B cell (primary cell): ENCODE measurements at regions not wholly inside any gene's neighbourhood (a gene's known extent, or its start where the extent isn't known, plus 50 kb on each side); places are given as distances from the start of the nearest gene placed in this dataset.

Experiments used
- ATAC-seq: fragments of 200-7000 bp; cut with Tn5 transposase; one replicate; pipeline ENCODE4 v1.10.0; 2021; ENCODE audit warnings: low read depth, mild to moderate bottlenecking, moderate number of reproducible peaks, moderate library complexity
- CTCF ChIA-PET: fragments of 350-600 bp; sonication (Branson Sonifier 250); formaldehyde crosslinking; loops from one replicate; lab custom pipeline; 2021; ENCODE audit warnings: antibody characterized with exemption, inconsistent platforms; lab: Charles Lee
- POLR2A ChIA-PET: fragments of 350-600 bp; sonication (Branson Sonifier 250); formaldehyde crosslinking; loops from one replicate; lab custom pipeline; 2021; ENCODE audit warnings: antibody characterized with exemption; lab: Charles Lee
- DNase-seq: peaks from one replicate; pipeline ENCODE4 v3.0.0; 2013
- H2AFZ ChIP-seq: 2 replicates; pipeline ENCODE4 v1.6.1; 2012; ENCODE audit warnings: mild to moderate bottlenecking, low read depth, low read length; ENCODE audit not compliant: insufficient read depth, poor library complexity, severe bottlenecking
- H3K27ac ChIP-seq, 2 donors: 1 replicate in 1 of 2; 2 replicates in 1 of 2; pipeline ENCODE4 v1.5.1; 2012 to 2013; ENCODE audit warnings: low read length in 2 of 2, mild to moderate bottlenecking in 2 of 2, moderate library complexity in 1 of 2
- H3K27me3 ChIP-seq, 4 experiments: fragments of 200-600 bp in 1 of 4; sonication (generic) in 1 of 4; replicated peaks in 1 of 4; 1 replicate in 2 of 4; 2 replicates in 2 of 4; pipeline versions ENCODE4 v1.6.1 to v1.7.0; 2013 to 2016; ENCODE audit warnings: low read length in 3 of 4, mild to moderate bottlenecking in 2 of 4, mixed read lengths in 1 of 4, moderate library complexity in 1 of 4; ENCODE audit not compliant: insufficient read depth in 4 of 4, control insufficient read depth in 3 of 4; ENCODE audit errors: control extremely low read depth in 1 of 4
- H3K36me3 ChIP-seq, 2 experiments: replicated peaks in 1 of 2; 1 replicate in 1 of 2; 2 replicates in 1 of 2; pipeline versions ENCODE4 v1.6.1 to v1.7.1; 2013; ENCODE audit warnings: low read length in 1 of 2; ENCODE audit not compliant: insufficient read depth in 2 of 2, control insufficient read depth in 1 of 2; ENCODE audit errors: control extremely low read depth in 1 of 2, extremely low read depth in 1 of 2
- H3K4me1 ChIP-seq, 2 donors: fragments of 200-600 bp in 1 of 2; sonication (generic) in 1 of 2; 1 replicate in 1 of 2; 2 replicates in 1 of 2; pipeline versions ENCODE4 v1.5.1 to v1.6.1; 2013 to 2017; ENCODE audit warnings: low read length in 2 of 2; ENCODE audit not compliant: control insufficient read depth in 2 of 2, insufficient read depth in 2 of 2
- H3K4me2 ChIP-seq: replicated peaks from 2 replicates; pipeline ENCODE3; 2012; ENCODE audit warnings: mild to moderate bottlenecking, low read depth, low read length; ENCODE audit not compliant: poor library complexity, severe bottlenecking
- H3K4me3 ChIP-seq, 5 experiments: fragments of 200-600 bp in 1 of 5; sonication (generic) in 1 of 5; 1 replicate in 3 of 5; 2 replicates in 2 of 5; pipeline versions ENCODE4 v1.5.1 to v1.7.0; 2011 to 2016; ENCODE audit warnings: low read length in 4 of 5, mild to moderate bottlenecking in 4 of 5, low read depth in 2 of 5, control low read depth in 1 of 5, moderate library complexity in 1 of 5; ENCODE audit not compliant: insufficient read depth in 1 of 5; ENCODE audit errors: control extremely low read depth in 1 of 5, extremely low read depth in 1 of 5
- H3K79me2 ChIP-seq: fragments of 200-600 bp; sonication (generic); one replicate; pipeline ENCODE4 v1.6.0; 2016; ENCODE audit warnings: low read length; ENCODE audit not compliant: control insufficient read depth, insufficient read depth
- H3K9ac ChIP-seq: fragments of 200-600 bp; sonication (generic); 2 replicates; pipeline ENCODE4 v1.6.1; 2017; ENCODE audit warnings: mild to moderate bottlenecking, low read length, moderate library complexity
- H3K9me3 ChIP-seq, 3 donors: one replicate each; pipeline versions ENCODE4 v1.6.1 to v1.7.1; 2013; ENCODE audit warnings: low read length in 2 of 3; ENCODE audit not compliant: control insufficient read depth in 2 of 3, insufficient read depth in 1 of 3; ENCODE audit errors: control extremely low read depth in 1 of 3
- H4K20me1 ChIP-seq: 2 replicates; pipeline ENCODE4 v1.6.0; 2012; ENCODE audit warnings: mild to moderate bottlenecking, low read length; ENCODE audit not compliant: insufficient read depth, control insufficient read depth, poor library complexity, severe bottlenecking
- H3K27ac Mint-ChIP-seq: one replicate; pipeline ENCODE4 v1.8.0; 2021; ENCODE audit warnings: mixed read lengths
- H3K27me3 Mint-ChIP-seq: one replicate; pipeline ENCODE4 v1.8.0; 2021; ENCODE audit warnings: mixed read lengths
- H3K4me1 Mint-ChIP-seq: one replicate; pipeline ENCODE4 v1.8.0; 2021; ENCODE audit warnings: mixed read lengths
- H3K4me3 Mint-ChIP-seq: one replicate; pipeline ENCODE4 v1.8.0; 2021; ENCODE audit warnings: mixed read lengths
- H3K9me3 Mint-ChIP-seq: one replicate; pipeline ENCODE4 v1.8.0; 2022; ENCODE audit warnings: mixed read lengths; ENCODE audit not compliant: insufficient read depth
- EZH2 ChIP-seq: IDR thresholded peaks from 2 replicates; pipeline ENCODE4 v1.6.1; 2012; ENCODE audit warnings: borderline replicate concordance, low read depth, mild to moderate bottlenecking, moderate library complexity, low read length; ENCODE audit not compliant: insufficient read depth, poor library complexity, severe bottlenecking
- WGBS: methylation state at CpG from one replicate; pipeline ENCODE4 v1.1.5; 2013; ENCODE audit warnings: missing lambda C conversion rate; ENCODE audit not compliant: insufficient coverage; 5-methylcytosine and 5-hydroxymethylcytosine counted together
- intact Hi-C: fragments of 100-400 bp; cut with micrococcal nuclease; formaldehyde crosslinking; loops from one replicate; pipeline ENCODE4 v1.10.0; 2022
- TF ChIP-seq, protein P1 (sequence below): fragments of 200-600 bp; IDR thresholded peaks from one replicate; pipeline ENCODE4 v1.8.0; 2022; ENCODE audit warnings: antibody characterized with exemption, mild to moderate bottlenecking

DNA sequence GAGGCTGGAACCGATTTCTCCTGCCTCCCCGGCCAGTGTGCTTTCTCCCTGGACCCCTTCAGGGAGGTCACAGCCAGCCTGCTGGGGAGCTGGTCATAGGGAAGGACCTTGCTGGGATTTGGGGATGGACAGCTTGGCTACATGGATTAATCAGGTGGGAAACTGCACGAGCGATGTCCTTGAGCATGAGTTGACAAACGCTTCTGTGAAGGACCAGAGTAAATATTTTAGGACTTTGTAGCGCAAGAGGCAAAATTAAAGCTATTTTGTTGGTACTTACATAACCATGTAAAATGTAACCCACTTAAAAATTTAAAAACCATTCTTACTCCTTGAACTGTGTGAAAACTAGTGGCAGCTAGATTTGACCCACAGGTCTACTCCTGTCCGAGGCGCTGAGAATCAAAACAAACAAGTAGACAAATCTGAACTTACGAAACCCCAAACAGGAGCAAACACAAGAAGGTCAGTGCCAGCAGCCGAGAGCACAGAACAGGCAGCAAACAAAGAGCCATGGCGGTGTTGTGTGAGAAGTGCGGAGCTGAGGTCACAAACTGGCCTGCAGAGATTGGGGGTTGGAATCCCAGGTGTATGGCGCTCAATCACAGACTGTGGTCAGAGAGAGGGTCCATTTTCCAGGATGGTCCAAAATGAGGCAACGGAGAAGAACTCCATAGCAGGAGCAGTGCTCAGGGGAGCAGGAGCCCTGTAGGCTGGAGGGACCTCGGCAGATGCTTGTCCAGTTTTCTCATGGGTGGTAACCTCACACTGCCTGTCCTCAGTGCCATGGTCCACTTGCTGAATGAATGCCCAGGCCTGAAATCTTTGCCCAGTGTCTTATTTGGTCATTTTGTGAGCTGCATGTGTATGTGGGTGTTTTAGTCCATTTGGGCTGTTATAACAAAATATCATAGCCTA, 79.2 kb upstream of the CLMN start:
- Histone ChIP-seq H3K4me1 (peaks cover 21 to 26% of the 10 kb centered on the region in 2 donors), H4K20me1 (no peaks in the 10 kb centered on the region), H3K9me3 (peaks cover 0 to 5% (median 0%) of the 10 kb centered on the region in 3 donors), H3K27me3 (no peaks in the 10 kb centered on the region), H3K79me2 (no peaks in the 10 kb centered on the region), H3K4me3 (no peak overlapping the region), H3K36me3 (no peaks in the 10 kb centered on the region), H3K27ac (no peak overlapping the region), H3K9ac (no peak overlapping the region), H2AFZ (no peak overlapping the region), H3K4me2 (no peak overlapping the region)
- WGBS = 96% methylated on average over 12 of the region's 15 CpGs
- Mint-ChIP-seq H3K9me3 (peaks cover 4% of the 10 kb centered on the region), H3K27ac (no peak overlapping the region), H3K27me3 (no peaks in the 10 kb centered on the region), H3K4me1 (peaks cover 9% of the 10 kb centered on the region), H3K4me3 (no peak overlapping the region)
- CTCF ChIA-PET = no interaction called here
- no peak for ATAC-seq
- POLR2A ChIA-PET = no interaction called here
- TF ChIP-seq, protein P1, sequence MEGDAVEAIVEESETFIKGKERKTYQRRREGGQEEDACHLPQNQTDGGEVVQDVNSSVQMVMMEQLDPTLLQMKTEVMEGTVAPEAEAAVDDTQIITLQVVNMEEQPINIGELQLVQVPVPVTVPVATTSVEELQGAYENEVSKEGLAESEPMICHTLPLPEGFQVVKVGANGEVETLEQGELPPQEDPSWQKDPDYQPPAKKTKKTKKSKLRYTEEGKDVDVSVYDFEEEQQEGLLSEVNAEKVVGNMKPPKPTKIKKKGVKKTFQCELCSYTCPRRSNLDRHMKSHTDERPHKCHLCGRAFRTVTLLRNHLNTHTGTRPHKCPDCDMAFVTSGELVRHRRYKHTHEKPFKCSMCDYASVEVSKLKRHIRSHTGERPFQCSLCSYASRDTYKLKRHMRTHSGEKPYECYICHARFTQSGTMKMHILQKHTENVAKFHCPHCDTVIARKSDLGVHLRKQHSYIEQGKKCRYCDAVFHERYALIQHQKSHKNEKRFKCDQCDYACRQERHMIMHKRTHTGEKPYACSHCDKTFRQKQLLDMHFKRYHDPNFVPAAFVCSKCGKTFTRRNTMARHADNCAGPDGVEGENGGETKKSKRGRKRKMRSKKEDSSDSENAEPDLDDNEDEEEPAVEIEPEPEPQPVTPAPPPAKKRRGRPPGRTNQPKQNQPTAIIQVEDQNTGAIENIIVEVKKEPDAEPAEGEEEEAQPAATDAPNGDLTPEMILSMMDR = no peak
- no peak for TF ChIP-seq EZH2
- no peak for DNase-seq
- intact Hi-C loops = loop anchor here (5.0 kb wide), 1 partner anchor 72 kb away; no protein-coding TSS in a partner anchor

DNA sequence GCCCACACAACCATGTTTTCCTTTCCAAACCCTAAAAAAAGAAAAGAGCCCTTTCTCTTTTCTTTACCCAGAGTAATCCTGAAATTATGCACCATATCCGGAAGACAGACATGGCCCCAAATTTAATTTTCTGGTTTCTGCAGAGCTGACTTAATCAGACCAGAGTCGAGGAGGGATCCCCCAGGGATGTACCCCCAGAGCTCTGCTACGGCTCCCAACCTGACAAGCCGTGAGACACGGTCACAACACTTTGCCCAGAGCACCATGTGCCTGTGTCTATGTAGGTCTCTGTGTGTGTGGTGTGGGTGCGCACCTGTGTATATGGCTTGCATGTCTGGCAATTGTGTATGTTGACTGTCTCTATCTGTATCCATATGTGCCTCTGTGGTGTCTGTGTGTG, 77.6 kb upstream of the CLMN start:
- Mint-ChIP-seq H3K4me3 (no peak overlapping the region), H3K27me3 (no peaks in the 10 kb centered on the region), H3K9me3 (peaks cover 4% of the 10 kb centered on the region), H3K4me1 (peaks cover 9% of the 10 kb centered on the region), H3K27ac (no peak overlapping the region)
- H3K9me3 ChIP-seq = peaks cover 0 to 5% (median 0%) of the 10 kb centered on the region in 3 donors
- intact Hi-C loops = loop anchor here (5.0 kb wide), 1 partner anchor 70 kb away; no protein-coding TSS in a partner anchor
- H2AFZ ChIP-seq = no peak overlapping the region
- CTCF ChIA-PET = no interaction called here
- H3K4me3 ChIP-seq = no peak overlapping the region
- ATAC-seq (no peak), DNase-seq (no peak)
- H3K4me2 ChIP-seq = no peak overlapping the region
- no peak overlapping the region for H3K9ac ChIP-seq
- no peak overlapping the region for H3K27ac ChIP-seq
- H3K79me2 ChIP-seq = no peaks in the 10 kb centered on the region
- TF ChIP-seq, protein P1 = no peak
- TF ChIP-seq EZH2 = no peak
- no peaks in the 10 kb centered on the region for H3K27me3 ChIP-seq
- H3K4me1 ChIP-seq = peaks cover 21 to 26% of the 10 kb centered on the region in 2 donors
- 94% methylated on average over 6 of the region's 6 CpGs for WGBS
- H4K20me1 ChIP-seq = no peaks in the 10 kb centered on the region
- POLR2A ChIA-PET = interaction anchor here (0.6 kb wide), 1 partner anchor 50 kb away, joined by 5 read pairs; no protein-coding TSS in a partner anchor
- no peaks in the 10 kb centered on the region for H3K36me3 ChIP-seq
